ENCODE measurements at regions not wholly inside any gene's neighbourhood (a gene's known extent, or its start where the extent isn't known, plus 50 kb on each side); places are given as distances from the start of the nearest gene placed in this dataset.

DNA sequence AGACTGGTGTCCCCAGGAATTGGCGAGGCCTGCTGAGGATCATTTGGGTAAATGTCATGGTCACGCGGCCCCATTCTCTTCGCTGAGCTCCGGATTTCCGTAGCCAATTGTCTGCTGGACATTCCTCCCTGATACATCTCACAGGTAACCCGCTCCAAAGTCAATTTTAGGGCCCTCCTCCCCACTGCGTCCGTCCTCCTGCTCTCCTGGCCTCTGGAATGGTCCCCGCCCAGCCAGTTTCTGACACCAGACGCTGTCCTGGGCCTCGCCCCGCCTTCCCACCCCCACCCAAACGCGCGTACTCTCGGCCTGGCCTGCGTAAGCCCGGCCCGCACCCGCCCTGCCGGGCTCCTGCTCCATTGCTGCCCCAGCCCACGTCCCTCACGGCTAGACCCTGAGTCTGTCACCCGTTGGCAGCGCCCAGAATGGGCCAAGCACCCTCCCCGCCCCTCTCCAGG, 202.0 kb downstream of the AUH start:
- no peak for DNase-seq (ENCODE audit: low read depth)

DNA sequence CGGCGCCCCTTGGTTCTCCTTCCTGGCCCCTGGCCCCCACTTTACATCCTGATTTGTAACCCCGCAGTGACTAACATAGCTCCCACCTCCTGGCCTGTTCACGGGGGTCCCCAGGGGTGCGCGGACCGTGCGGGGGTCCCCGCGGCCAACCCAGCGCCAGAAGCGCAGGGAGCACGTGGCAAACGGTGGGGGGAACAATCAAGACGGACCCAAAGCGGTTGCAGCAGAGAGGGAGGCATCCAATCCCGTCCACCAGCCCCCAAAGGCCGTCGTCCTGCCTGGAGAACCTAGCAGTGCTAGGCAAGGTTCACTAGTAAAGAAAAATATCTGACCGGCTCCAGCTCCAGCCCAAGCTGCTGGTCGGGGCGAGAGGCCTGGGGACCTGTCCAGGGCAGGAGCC, 201.5 kb downstream of the AUH start:
- no peak for DNase-seq (ENCODE audit: low read depth)

DNA sequence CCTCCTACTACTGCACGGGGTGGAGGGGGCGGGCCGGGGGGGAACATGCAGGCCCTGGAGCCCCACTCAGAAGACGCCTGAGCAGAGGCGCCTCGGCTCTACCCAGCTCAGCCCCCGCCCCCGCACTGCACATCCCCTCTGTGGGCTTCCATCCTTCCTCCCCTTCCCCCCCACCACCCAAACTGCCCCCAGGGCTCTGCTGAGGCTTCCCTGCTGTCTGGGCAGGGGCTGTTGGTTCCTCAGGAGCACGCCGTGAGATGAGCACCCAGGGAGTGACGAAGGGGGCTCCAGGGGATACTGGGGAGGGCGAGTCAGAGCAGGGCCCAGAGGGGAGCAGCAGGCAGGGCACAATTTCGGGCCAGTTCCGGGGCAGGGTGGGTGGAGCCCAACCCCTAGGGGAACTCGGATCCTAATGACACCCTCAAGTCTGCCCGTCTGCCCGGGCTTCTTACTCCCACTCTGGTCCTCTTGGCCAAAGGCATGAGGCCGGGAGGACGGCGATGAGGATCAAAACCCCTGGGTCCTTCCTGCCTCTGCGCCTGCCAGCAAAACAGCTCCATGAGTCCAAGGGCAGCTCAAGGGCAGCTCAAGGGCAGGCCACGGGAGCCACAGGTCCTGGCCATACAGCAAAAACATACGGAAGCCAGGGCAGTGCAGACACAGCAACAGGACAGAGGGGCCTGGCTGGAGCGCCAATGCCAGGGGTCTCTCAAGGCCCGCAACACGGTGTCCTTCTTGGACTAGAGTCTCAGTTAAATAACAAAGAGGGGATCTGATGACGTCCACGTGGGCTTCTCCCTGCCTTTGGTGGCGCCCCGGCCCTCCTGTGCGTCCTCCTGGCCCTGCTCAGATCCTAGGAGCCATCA, 200.9 kb downstream of the AUH start:
- no peak for DNase-seq (ENCODE audit: low read depth)

DNA sequence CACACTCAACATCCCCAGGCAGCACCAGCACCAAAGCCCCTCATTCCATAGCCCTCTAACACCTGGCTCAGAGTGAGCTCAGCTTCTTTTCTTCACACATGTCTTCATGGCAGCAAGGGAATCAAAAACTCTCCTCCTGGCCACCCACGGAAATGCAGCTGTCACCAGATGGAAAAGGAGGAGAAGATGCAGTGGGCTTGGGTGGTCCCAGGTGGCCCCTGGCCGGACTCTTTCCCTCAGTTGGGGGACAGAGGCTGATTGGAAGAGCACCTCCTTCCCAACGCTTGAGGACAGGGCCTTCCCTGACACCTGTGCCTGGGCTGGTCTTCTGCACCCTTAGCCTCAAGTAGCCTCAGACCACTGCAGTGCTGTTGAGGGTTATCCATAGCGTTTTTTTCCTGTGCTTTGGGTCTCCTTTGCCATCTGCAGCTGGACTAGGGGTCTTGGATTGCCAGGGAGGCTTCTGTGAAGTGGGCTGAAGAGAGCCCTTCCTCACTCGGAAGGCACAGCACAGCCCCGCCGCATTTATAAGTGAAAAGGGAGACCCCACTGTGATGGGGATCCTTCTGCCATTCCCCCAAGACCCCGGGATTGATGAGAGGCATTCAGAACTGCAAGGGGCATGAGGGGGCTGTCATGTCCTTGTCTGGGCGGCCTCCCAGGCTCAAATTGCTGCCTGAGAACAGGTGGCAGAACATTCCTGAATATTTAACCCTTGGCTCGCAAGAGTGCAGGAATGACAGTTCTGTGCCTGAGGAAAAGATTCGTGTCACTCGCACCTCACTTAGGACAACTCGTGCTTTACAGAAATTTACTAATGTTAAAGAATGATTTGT, 200.0 kb downstream of the AUH start:
- no peak for DNase-seq (ENCODE audit: low read depth)

DNA sequence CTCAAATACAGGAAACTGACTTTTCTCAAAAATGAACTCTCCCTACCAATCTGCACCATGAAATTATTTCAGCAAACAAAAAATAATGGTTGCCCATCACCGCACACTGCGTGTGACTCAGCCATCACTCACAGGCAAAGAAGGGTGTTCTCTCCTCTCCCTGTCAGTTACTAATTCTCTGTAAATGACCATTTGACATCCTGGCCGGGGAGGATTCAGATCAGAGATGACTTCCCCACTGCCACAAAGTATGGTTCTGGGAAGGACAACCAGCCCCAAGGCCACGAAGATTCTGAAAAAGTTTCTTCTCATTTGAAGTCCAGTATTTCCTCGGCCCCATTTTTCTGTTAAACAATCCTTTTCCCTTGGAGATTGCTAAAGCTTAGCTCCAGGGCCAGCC, 199.4 kb downstream of the AUH start:
- DNase-seq (ENCODE audit: low read depth) = no peak

DNA sequence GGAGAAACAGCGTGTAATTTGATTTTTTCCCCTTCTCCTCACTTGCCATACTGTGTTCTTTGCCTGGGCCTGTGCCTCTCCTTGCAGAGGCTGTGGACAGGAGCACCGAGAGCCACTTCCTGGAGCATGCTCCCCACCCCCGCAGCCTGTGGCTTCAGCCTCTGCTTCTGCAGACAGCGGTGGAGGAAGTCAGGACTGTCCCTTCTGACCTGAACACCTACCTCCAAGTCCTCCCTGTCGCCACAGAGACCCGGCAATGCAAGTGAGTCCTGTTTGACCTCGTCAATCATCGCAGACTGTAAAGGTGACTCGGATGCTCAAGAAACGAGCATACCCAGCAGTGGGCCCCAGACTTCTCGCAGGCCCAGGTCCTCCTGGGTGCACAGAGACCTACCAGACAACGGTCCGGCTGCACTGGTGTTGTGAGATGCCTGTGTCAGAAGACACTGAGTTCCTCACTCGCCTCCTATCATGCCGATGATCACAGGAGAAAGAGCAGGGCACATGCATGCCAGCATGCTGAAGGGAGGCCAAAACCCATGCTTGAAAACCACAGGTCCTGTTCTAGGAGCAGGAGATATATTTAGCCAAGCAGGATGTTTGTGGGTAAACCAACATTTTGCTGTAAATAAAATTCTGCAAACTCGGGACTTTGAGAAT, 198.8 kb downstream of the AUH start:
- no peak for DNase-seq (ENCODE audit: low read depth)

DNA sequence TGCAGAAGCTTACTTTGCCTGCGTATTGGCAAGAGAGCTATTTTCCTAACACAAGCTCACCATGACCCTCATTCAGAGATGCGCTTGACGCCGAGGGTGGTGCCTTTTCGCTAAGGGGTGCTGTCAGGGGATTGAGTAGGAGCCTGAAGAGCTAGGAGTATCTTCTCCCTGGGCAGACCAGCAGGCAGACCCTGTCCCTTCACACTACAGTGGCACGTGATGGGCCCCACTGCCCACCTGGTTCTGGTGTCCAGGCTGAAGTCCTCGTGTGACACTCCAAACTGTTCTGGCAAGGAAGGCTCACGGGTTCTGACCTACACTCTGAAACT, 198.3 kb downstream of the AUH start:
- DNase-seq (ENCODE audit: low read depth) = no peak

DNA sequence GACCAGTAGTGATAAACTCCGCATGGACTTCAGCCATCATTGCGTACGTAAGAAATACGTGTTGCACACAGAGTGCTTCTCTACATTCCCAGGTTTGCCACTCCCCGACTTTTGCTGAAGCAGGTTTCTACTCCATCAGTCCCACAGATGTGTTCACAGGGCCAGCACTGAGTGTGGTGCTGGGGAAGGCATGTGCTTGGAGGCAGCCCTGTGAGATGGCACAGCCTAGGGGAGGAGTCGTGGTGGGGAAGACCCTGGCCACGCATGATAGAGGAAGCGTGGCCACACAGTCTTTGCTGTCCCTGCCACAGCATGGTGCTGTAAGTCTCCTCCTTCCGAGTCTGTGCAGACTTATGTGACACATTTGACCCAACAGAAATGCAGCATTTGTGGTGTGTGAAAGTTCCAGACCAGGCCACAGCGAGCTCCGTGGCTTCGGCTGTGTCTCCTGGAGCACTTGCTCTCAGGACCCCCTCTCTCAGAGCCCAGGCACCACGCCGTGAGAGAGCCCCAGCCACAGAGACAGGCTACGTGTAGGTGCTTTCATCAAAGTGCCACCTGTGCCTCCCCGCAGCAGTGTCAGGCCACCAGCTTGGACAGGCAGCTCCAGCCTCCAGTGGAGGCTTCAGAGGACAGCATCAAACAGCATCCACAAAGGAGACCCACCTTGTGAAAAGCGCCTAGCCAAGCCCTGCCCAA, 197.8 kb downstream of the AUH start:
- no peak for DNase-seq (ENCODE audit: low read depth)

Data from T-helper 22 cell (primary cell).